ENCODE measurements at regions not wholly inside any gene's neighbourhood (a gene's known extent, or its start where the extent isn't known, plus 50 kb on each side); places are given as distances from the start of the nearest gene placed in this dataset.

GRCh38 chr2:12273111-12273510 lies 443.6 kb upstream of the TRIB2 start:
- TF ChIP-seq CTCF (IDR thresholded peaks at IDR 0.05) (no peak), POLR2A (IDR thresholded peaks at IDR 0.05) (no peak)
